ENCODE measurements at regions not wholly inside any gene's neighbourhood (a gene's known extent, or its start where the extent isn't known, plus 50 kb on each side); places are given as distances from the start of the nearest gene placed in this dataset.

GRCh38 chr6:95230071-95230740 lies 347.1 kb upstream of the MANEA start:
- intact Hi-C loops (cut with DNase I) = no loop called here
- DNase-seq (ENCODE audit: missing footprints) (no peak), ATAC-seq (no peak)

- no peak for ATAC-seq
- intact Hi-C loops (cut with DNase I) = no loop called here
These were observed 345.9 kb upstream of the MANEA start for GRCh38 chr6:95231416-95231815.

GRCh38 chr6:95232446-95232845 lies 344.9 kb upstream of the MANEA start:
- no peak for DNase-seq (ENCODE audit: missing footprints)
- intact Hi-C loops (cut with DNase I) = no loop called here
- ATAC-seq = no peak

More at GRCh38 chr6:95231416-95231815, 345.9 kb upstream of the MANEA start:
- no peak for DNase-seq (ENCODE audit: missing footprints)

GRCh38 chr6:95233879-95234278 lies 343.5 kb upstream of the MANEA start:
- intact Hi-C loops (cut with DNase I) = no loop called here
- DNase-seq (ENCODE audit: missing footprints) (peak; percentile 60), ATAC-seq (no peak)

- intact Hi-C loops (cut with DNase I) = no loop called here
- no peak for DNase-seq (ENCODE audit: missing footprints)
- ATAC-seq = no peak
These were observed 336.8 kb upstream of the MANEA start for GRCh38 chr6:95240514-95240913.

GRCh38 chr6:95242560-95242959 lies 334.8 kb upstream of the MANEA start:
- DNase-seq (ENCODE audit: missing footprints) = no peak
- ATAC-seq = no peak
- intact Hi-C loops (cut with DNase I) = no loop called here

GRCh38 chr6:95243053-95243452 lies 334.3 kb upstream of the MANEA start:
- intact Hi-C loops (cut with DNase I) = no loop called here

GRCh38 chr6:95244751-95245150 lies 332.6 kb upstream of the MANEA start:
- ATAC-seq = no peak
- intact Hi-C loops (cut with DNase I) = no loop called here
- no peak for DNase-seq (ENCODE audit: missing footprints)

More at GRCh38 chr6:95243053-95243452, 334.3 kb upstream of the MANEA start:
- ATAC-seq = no peak
- DNase-seq (ENCODE audit: missing footprints) = no peak

GRCh38 chr6:95248499-95248898 lies 328.8 kb upstream of the MANEA start:
- intact Hi-C loops (cut with DNase I) = no loop called here
- DNase-seq (ENCODE audit: missing footprints) (no peak), ATAC-seq (no peak)

- ATAC-seq (no peak), DNase-seq (ENCODE audit: missing footprints) (no peak)
- intact Hi-C loops (cut with DNase I) = no loop called here
These were observed 328.2 kb upstream of the MANEA start for GRCh38 chr6:95249175-95249574.

- intact Hi-C loops (cut with DNase I) = no loop called here
- ATAC-seq = no peak
These were observed 327.7 kb upstream of the MANEA start for GRCh38 chr6:95249661-95250060.

GRCh38 chr6:95263840-95264239 lies 313.5 kb upstream of the MANEA start:
- ATAC-seq (no peak), DNase-seq (ENCODE audit: missing footprints) (no peak)
- intact Hi-C loops (cut with DNase I) = no loop called here

More at GRCh38 chr6:95249661-95250060, 327.7 kb upstream of the MANEA start:
- no peak for DNase-seq (ENCODE audit: missing footprints)

- intact Hi-C loops (cut with DNase I) = no loop called here
- ATAC-seq = no peak
- DNase-seq (ENCODE audit: missing footprints) = no peak
These were observed 310.6 kb upstream of the MANEA start for GRCh38 chr6:95266537-95267258.

- intact Hi-C loops (cut with DNase I) = loop anchor here (10.0 kb wide), 1 partner anchor 70 kb away; no protein-coding TSS in a partner anchor
- ATAC-seq = no peak
- DNase-seq (ENCODE audit: missing footprints) = no peak
These were observed 302.6 kb upstream of the MANEA start for GRCh38 chr6:95274686-95275235.

GRCh38 chr6:95279616-95280015 lies 297.7 kb upstream of the MANEA start:
- ATAC-seq (no peak), DNase-seq (ENCODE audit: missing footprints) (no peak)
- intact Hi-C loops (cut with DNase I) = loop anchor here (10.0 kb wide), 1 partner anchor 75 kb away; no protein-coding TSS in a partner anchor

GRCh38 chr6:95280686-95281273 lies 296.6 kb upstream of the MANEA start:
- intact Hi-C loops (cut with DNase I) = no loop called here
- ATAC-seq (no peak), DNase-seq (ENCODE audit: missing footprints) (no peak)

GRCh38 chr6:95285881-95286280 lies 291.5 kb upstream of the MANEA start:
- intact Hi-C loops (cut with DNase I) = no loop called here
- no peak for DNase-seq (ENCODE audit: missing footprints)
- no peak for ATAC-seq

- intact Hi-C loops (cut with DNase I) = no loop called here
- DNase-seq (ENCODE audit: missing footprints) (peak; percentile 41), ATAC-seq (no peak)
These were observed 290.5 kb upstream of the MANEA start for GRCh38 chr6:95286874-95287273.

- DNase-seq (ENCODE audit: missing footprints) = no peak
- intact Hi-C loops (cut with DNase I) = no loop called here
- no peak for ATAC-seq
These were observed 289.1 kb upstream of the MANEA start for GRCh38 chr6:95288251-95288650.

- no peak for DNase-seq (ENCODE audit: missing footprints)
These were observed 285.3 kb upstream of the MANEA start for GRCh38 chr6:95292011-95292410.

More at GRCh38 chr6:95292011-95292410, 285.3 kb upstream of the MANEA start:
- no peak for ATAC-seq
- intact Hi-C loops (cut with DNase I) = no loop called here

Data from Right ventricle myocardium inferior (tissue), 1 donor.